ENCODE measurements at regions not wholly inside any gene's neighbourhood (a gene's known extent, or its start where the extent isn't known, plus 50 kb on each side); places are given as distances from the start of the nearest gene placed in this dataset.

DNA sequence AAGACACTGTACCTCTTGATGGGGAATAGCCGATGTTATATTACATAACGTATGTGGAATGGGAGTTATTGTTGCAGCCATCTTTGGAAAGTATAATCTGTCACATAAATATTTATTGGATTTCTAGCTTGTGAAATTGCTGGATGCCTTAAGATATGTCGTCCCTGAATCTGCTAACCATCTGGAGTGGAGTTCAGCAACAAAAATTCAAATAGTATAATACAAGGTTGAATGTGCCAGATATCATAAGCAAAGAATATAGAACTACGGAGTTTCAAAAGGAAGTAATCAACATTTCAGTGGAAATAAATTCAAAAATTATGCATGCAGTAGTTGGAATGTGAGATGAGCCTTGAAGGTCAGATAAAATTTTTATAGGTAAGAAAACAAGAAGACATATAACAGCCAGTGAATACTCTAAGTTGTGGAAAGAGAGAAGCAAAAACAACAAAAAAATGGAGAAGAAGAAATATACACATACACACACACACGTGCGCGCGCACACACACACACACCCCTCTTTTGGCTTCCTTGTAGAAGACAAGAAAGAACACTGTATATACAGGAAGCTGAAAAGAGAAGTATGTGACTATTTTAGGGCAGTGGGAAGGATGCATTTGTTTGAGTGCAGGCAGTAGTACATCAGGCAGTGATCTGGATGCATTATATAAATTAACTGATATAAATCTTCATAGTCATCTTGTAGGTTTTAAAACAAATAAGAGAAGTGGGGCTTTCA is 516.7 kb downstream of the KCNT2 start:
- Histone ChIP-seq H3K36me3 (ENCODE audit: control insufficient read depth, insufficient read depth, low read length) (no peaks in the 10 kb centered on the region), H3K4me3 (ENCODE audit: extremely low read depth, insufficient read depth, low read length, poor library complexity, severe bottlenecking) (no peak overlapping the region), H3K9me3 (ENCODE audit: control insufficient read depth, low read length) (no peaks in the 10 kb centered on the region), H3K4me1 (ENCODE audit: control insufficient read depth, insufficient read depth, low read length, poor library complexity, severe bottlenecking) (no peaks in the 10 kb centered on the region), H3K27ac (ENCODE audit: low read depth, low read length, severe bottlenecking) (no peak overlapping the region)
- WGBS, 2 experiments (ENCODE audit: insufficient coverage in 2 of 2) = 93 to 100% methylated on average over 1 to 2 of the region's 8 CpGs

DNA sequence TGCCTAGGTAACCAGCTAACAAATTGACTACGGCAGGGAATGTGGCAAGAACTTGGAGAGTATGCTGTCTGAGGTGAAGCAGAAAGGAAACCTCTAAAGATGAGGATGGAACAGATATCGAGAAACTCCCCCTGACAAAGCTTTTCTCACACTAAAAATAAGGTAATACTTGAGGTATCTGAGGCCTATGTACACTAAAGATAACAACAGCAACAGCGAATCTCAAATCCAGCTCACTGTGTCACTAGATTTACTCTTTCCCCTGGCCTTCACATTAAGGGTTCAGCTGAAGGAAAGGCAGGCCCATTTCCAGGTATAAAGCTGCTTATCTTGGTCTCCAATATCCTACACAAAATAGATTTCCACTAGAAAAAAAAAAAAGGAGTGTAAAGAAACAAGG is 518.0 kb downstream of the KCNT2 start:
- Histone ChIP-seq H3K27ac (ENCODE audit: low read depth, low read length, severe bottlenecking) (no peak overlapping the region), H3K4me1 (ENCODE audit: control insufficient read depth, insufficient read depth, low read length, poor library complexity, severe bottlenecking) (no peaks in the 10 kb centered on the region), H3K36me3 (ENCODE audit: control insufficient read depth, insufficient read depth, low read length) (no peaks in the 10 kb centered on the region), H3K9me3 (ENCODE audit: control insufficient read depth, low read length) (no peaks in the 10 kb centered on the region), H3K4me3 (ENCODE audit: extremely low read depth, insufficient read depth, low read length, poor library complexity, severe bottlenecking) (no peak overlapping the region)
- 75% methylated on average over 1 of the region's 3 CpGs; no CpG with 5 or more reads in 1 of the 2 experiments for WGBS, 2 experiments (ENCODE audit: insufficient coverage in 2 of 2)

DNA sequence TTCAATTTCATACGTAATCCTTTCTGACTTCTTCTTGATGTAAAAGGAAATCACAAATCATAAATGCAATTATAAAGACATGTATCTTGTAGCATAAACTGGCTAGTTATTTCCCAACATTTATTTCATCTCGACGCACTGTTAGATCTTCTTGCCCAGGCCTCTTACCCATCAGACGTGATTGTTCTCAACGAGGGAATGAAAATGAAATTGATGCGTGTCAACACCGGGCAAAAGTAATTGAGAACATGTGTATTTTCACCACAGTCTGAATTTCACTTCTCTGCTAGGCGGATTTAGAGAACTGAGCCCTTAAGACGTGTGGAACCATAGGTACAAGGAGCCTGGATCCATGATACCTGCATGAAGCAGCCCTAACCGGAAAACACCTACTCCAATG is 519.7 kb downstream of the KCNT2 start:
- Histone ChIP-seq H3K27ac (ENCODE audit: low read depth, low read length, severe bottlenecking) (no peak overlapping the region), H3K4me1 (ENCODE audit: control insufficient read depth, insufficient read depth, low read length, poor library complexity, severe bottlenecking) (no peaks in the 10 kb centered on the region), H3K9me3 (ENCODE audit: control insufficient read depth, low read length) (no peaks in the 10 kb centered on the region), H3K4me3 (ENCODE audit: extremely low read depth, insufficient read depth, low read length, poor library complexity, severe bottlenecking) (no peak overlapping the region), H3K36me3 (ENCODE audit: control insufficient read depth, insufficient read depth, low read length) (no peaks in the 10 kb centered on the region)
- WGBS, 2 experiments (ENCODE audit: insufficient coverage in 2 of 2) = 98 to 99% methylated on average over 8 of the region's 10 CpGs

GRCh38 chr1:196078691-196079090 is 529.5 kb downstream of the KCNT2 start:
- Histone ChIP-seq H3K4me1 (ENCODE audit: control insufficient read depth, insufficient read depth, low read length, poor library complexity, severe bottlenecking) (no peaks in the 10 kb centered on the region), H3K9me3 (ENCODE audit: control insufficient read depth, low read length) (no peaks in the 10 kb centered on the region), H3K36me3 (ENCODE audit: control insufficient read depth, insufficient read depth, low read length) (no peaks in the 10 kb centered on the region), H3K27ac (ENCODE audit: low read depth, low read length, severe bottlenecking) (no peak overlapping the region), H3K4me3 (ENCODE audit: extremely low read depth, insufficient read depth, low read length, poor library complexity, severe bottlenecking) (no peak overlapping the region)
- WGBS, 2 experiments (ENCODE audit: insufficient coverage in 2 of 2) = 80 to 100% methylated on average over 1 of the region's 3 CpGs

GRCh38 chr1:196075621-196076020 is 532.6 kb downstream of the KCNT2 start:
- no peaks in the 10 kb centered on the region for H3K36me3 ChIP-seq (ENCODE audit: control insufficient read depth, insufficient read depth, low read length)
- no CpG with 5 or more reads among the region's 1 CpG for WGBS, 2 experiments (ENCODE audit: insufficient coverage in 2 of 2)
- H3K9me3 ChIP-seq (ENCODE audit: control insufficient read depth, low read length) = no peaks in the 10 kb centered on the region
- H3K27ac ChIP-seq (ENCODE audit: low read depth, low read length, severe bottlenecking) = no peak overlapping the region
- H3K4me1 ChIP-seq (ENCODE audit: control insufficient read depth, insufficient read depth, low read length, poor library complexity, severe bottlenecking) = no peaks in the 10 kb centered on the region
- H3K4me3 ChIP-seq (ENCODE audit: extremely low read depth, insufficient read depth, low read length, poor library complexity, severe bottlenecking) = no peak overlapping the region

DNA sequence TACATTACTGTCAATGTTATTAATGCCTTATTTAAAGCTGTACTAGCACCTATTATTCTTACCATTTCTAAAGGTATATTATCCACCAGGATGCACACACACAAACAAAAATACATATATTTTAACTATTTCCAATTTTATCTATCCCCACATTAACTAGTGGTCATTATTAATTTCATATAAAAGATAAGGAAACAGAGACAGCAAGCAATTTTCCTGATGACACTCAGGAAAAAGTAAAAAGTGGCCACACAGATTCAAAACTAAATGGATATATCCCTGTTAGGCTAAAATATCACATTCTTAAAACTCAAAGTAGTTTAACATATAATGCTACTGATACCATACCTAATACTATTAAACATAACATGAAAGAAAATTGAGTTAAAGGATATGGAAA is 534.1 kb downstream of the KCNT2 start:
- Histone ChIP-seq H3K9me3 (ENCODE audit: control insufficient read depth, low read length) (no peaks in the 10 kb centered on the region), H3K36me3 (ENCODE audit: control insufficient read depth, insufficient read depth, low read length) (no peaks in the 10 kb centered on the region), H3K4me1 (ENCODE audit: control insufficient read depth, insufficient read depth, low read length, poor library complexity, severe bottlenecking) (no peaks in the 10 kb centered on the region), H3K27ac (ENCODE audit: low read depth, low read length, severe bottlenecking) (no peak overlapping the region), H3K4me3 (ENCODE audit: extremely low read depth, insufficient read depth, low read length, poor library complexity, severe bottlenecking) (no peak overlapping the region)

GRCh38 chr1:196071447-196071846 is 536.8 kb downstream of the KCNT2 start:
- Histone ChIP-seq H3K9me3 (ENCODE audit: control insufficient read depth, low read length) (no peaks in the 10 kb centered on the region), H3K27ac (ENCODE audit: low read depth, low read length, severe bottlenecking) (no peak overlapping the region), H3K4me1 (ENCODE audit: control insufficient read depth, insufficient read depth, low read length, poor library complexity, severe bottlenecking) (no peaks in the 10 kb centered on the region), H3K4me3 (ENCODE audit: extremely low read depth, insufficient read depth, low read length, poor library complexity, severe bottlenecking) (no peak overlapping the region), H3K36me3 (ENCODE audit: control insufficient read depth, insufficient read depth, low read length) (no peaks in the 10 kb centered on the region)
- 83% methylated on average over 1 of the region's 1 CpG; no CpG with 5 or more reads in 1 of the 2 experiments for WGBS, 2 experiments (ENCODE audit: insufficient coverage in 2 of 2)

DNA sequence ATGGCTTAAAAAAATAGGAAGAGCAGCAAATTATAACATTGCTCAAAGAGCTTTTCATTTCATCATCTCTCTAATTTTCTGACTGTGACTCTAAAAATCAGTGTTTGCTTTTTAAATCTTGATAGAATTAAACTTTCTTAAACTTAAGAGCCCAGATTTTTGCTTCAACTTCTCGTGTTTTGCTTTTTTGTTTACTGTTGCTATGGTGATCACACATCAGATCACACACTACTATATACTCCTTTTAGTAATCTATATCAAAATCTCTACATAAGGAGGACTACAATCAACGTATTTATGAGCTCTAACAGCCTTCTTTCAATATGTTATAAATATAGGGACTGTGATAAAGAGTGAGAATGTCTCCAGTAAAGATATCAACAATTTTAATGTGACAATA is 537.3 kb downstream of the KCNT2 start:
- Histone ChIP-seq H3K27ac (ENCODE audit: low read depth, low read length, severe bottlenecking) (no peak overlapping the region), H3K9me3 (ENCODE audit: control insufficient read depth, low read length) (no peaks in the 10 kb centered on the region), H3K36me3 (ENCODE audit: control insufficient read depth, insufficient read depth, low read length) (no peaks in the 10 kb centered on the region), H3K4me1 (ENCODE audit: control insufficient read depth, insufficient read depth, low read length, poor library complexity, severe bottlenecking) (no peaks in the 10 kb centered on the region), H3K4me3 (ENCODE audit: extremely low read depth, insufficient read depth, low read length, poor library complexity, severe bottlenecking) (no peak overlapping the region)
- 67% methylated on average over 1 of the region's 2 CpGs; no CpG with 5 or more reads in 1 of the 2 experiments for WGBS, 2 experiments (ENCODE audit: insufficient coverage in 2 of 2)

- no peaks in the 10 kb centered on the region for H3K9me3 ChIP-seq (ENCODE audit: control insufficient read depth, low read length)
- H3K36me3 ChIP-seq (ENCODE audit: control insufficient read depth, insufficient read depth, low read length) = no peaks in the 10 kb centered on the region
- no peaks in the 10 kb centered on the region for H3K4me1 ChIP-seq (ENCODE audit: control insufficient read depth, insufficient read depth, low read length, poor library complexity, severe bottlenecking)
- 69 to 70% methylated on average over 1 of the region's 2 CpGs for WGBS, 2 experiments (ENCODE audit: insufficient coverage in 2 of 2)
- H3K4me3 ChIP-seq (ENCODE audit: extremely low read depth, insufficient read depth, low read length, poor library complexity, severe bottlenecking) = no peak overlapping the region
- no peak overlapping the region for H3K27ac ChIP-seq (ENCODE audit: low read depth, low read length, severe bottlenecking)
Observed at GRCh38 chr1:196063952-196064351, 544.3 kb downstream of the KCNT2 start.

- no peaks in the 10 kb centered on the region for H3K4me1 ChIP-seq (ENCODE audit: control insufficient read depth, insufficient read depth, low read length, poor library complexity, severe bottlenecking)
- H3K4me3 ChIP-seq (ENCODE audit: extremely low read depth, insufficient read depth, low read length, poor library complexity, severe bottlenecking) = no peak overlapping the region
- no peaks in the 10 kb centered on the region for H3K36me3 ChIP-seq (ENCODE audit: control insufficient read depth, insufficient read depth, low read length)
- H3K9me3 ChIP-seq (ENCODE audit: control insufficient read depth, low read length) = no peaks in the 10 kb centered on the region
- no peak overlapping the region for H3K27ac ChIP-seq (ENCODE audit: low read depth, low read length, severe bottlenecking)
- 82 to 100% methylated on average over 1 to 2 of the region's 3 CpGs for WGBS, 2 experiments (ENCODE audit: insufficient coverage in 2 of 2)
Observed at GRCh38 chr1:196063294-196063693, 544.9 kb downstream of the KCNT2 start.

DNA sequence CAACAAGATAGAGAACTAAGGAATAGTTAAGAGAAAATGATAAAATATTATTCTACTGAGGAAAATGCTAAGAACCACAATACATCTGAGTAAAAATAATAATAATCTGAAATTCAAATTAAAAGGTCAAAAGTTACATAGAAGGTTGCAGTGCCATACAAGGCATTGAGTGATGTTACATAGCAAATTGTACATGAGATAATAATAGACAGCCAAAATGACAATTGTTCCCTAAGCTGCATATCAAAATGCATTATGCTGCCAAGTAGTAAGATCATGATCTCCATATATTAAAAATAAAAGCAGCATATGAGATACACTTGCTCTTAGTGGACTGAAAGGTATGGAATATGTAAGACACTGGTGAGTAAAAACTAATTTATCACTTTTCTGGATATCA is 547.7 kb downstream of the KCNT2 start:
- Histone ChIP-seq H3K27ac (ENCODE audit: low read depth, low read length, severe bottlenecking) (no peak overlapping the region), H3K4me3 (ENCODE audit: extremely low read depth, insufficient read depth, low read length, poor library complexity, severe bottlenecking) (no peak overlapping the region)

More for the DNA sequence above, 547.7 kb downstream of the KCNT2 start:
- no peaks in the 10 kb centered on the region for H3K4me1 ChIP-seq (ENCODE audit: control insufficient read depth, insufficient read depth, low read length, poor library complexity, severe bottlenecking)
- H3K36me3 ChIP-seq (ENCODE audit: control insufficient read depth, insufficient read depth, low read length) = no peaks in the 10 kb centered on the region
- no peaks in the 10 kb centered on the region for H3K9me3 ChIP-seq (ENCODE audit: control insufficient read depth, low read length)
